DND-41 (cell line): ENCODE measurements at regions not wholly inside any gene's neighbourhood (a gene's known extent, or its start where the extent isn't known, plus 50 kb on each side); places are given as distances from the start of the nearest gene placed in this dataset.
"Not testable (repeated sequence)": the region's sequence is repeated elsewhere in the genome, so short reads cannot be mapped to it uniquely, and the experiment has no call there.

Experiments used
- ATAC-seq: fragments of 200-7000 bp; cut with Tn5 transposase; 3 replicates; pipeline ENCODE4 v1.9.1; 2021; ENCODE audit warnings: low read depth; ENCODE audit not compliant: insufficient read depth
- DNase-seq: peaks from one replicate; pipeline ENCODE4 v3.0.0-alpha.2; 2020
- H2AFZ ChIP-seq: 2 replicates; pipeline ENCODE4 v1.6.0; 2012; ENCODE audit warnings: low read depth, low read length
- H3K27ac ChIP-seq: 2 replicates; pipeline ENCODE4 v1.5.1; 2012; ENCODE audit warnings: low read length, inconsistent platforms
- H3K27me3 ChIP-seq: fragments of 200-600 bp; sonication (generic); 2 replicates; pipeline ENCODE4 v1.6.0; 2012; ENCODE audit warnings: low read length, mild to moderate bottlenecking, inconsistent platforms; ENCODE audit not compliant: insufficient read depth, poor library complexity
- H3K36me3 ChIP-seq: 2 replicates; pipeline ENCODE4 v1.5.1; 2012; ENCODE audit warnings: low read length, inconsistent platforms; ENCODE audit not compliant: insufficient read depth
- H3K4me1 ChIP-seq: 2 replicates; pipeline ENCODE4 v1.5.1; 2012; ENCODE audit warnings: mild to moderate bottlenecking, low read length; ENCODE audit not compliant: insufficient read depth
- H3K4me2 ChIP-seq: 2 replicates; pipeline ENCODE4 v1.6.0; 2012; ENCODE audit warnings: mild to moderate bottlenecking, moderate library complexity, low read length, inconsistent platforms; ENCODE audit not compliant: insufficient read depth
- H3K4me3 ChIP-seq, 2 experiments: fragments of 200-600 bp in 1 of 2; shearing (Covaris generic) in 1 of 2; 2 replicates each; pipeline ENCODE4 v1.5.1; 2012 to 2016; ENCODE audit warnings: inconsistent platforms in 2 of 2, low read length in 2 of 2, mild to moderate bottlenecking in 2 of 2, low read depth in 1 of 2, moderate library complexity in 1 of 2
- H3K79me2 ChIP-seq: 2 replicates; pipeline ENCODE4 v1.6.0; 2012; ENCODE audit warnings: low read length, inconsistent platforms; ENCODE audit not compliant: insufficient read depth
- H3K9ac ChIP-seq: 2 replicates; pipeline ENCODE4 v1.6.0; 2012; ENCODE audit warnings: low read depth, mild to moderate bottlenecking, inconsistent platforms, low read length, moderate library complexity
- H3K9me3 ChIP-seq: 2 replicates; pipeline ENCODE4 v1.5.1; 2012; ENCODE audit warnings: low read length, moderate library complexity, mild to moderate bottlenecking, inconsistent platforms; ENCODE audit not compliant: insufficient read depth, severe bottlenecking
- H4K20me1 ChIP-seq: 2 replicates; pipeline ENCODE4 v1.6.0; 2012; ENCODE audit warnings: low read length; ENCODE audit not compliant: insufficient read depth

DNA sequence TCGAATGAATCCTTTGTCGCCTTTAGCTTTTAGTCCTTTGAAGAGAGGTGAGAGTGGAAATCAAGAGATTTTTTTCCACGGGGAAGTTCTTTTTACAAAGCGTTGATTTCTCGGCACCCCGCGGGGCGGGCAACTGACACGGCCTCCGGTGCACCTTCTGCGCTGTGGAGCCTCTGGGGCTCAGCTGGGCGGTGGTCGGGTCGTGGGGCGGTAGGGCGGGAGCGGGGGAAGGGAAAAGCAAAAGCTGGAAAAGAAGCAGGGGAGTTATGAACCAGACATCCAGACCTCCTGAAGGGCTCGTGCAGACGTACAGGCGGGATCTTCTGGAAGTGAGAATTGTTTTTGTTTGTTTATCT lies 63.3 kb downstream of the PPIAL4C start:
- H3K4me3 ChIP-seq, DNase-seq: not testable (repeated sequence)

DNA sequence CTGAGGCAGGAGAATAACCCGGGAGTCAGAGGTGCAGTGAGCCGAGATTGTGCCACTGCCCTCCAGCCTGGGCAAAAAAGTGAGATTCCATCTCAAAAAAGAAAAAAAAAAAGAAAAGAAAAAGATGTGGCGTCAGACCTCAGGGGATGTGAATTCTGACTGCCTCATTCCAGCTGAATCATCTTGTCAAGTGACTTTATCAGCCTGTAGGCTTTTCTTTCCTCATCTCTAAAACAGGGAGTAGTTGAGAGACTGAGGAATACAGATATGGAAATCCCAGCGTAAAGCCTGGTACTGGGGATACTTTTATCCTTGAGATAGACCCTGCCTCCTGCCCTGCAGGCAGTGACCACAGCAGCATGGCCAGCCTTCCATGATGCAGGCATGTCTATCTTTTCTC lies 74.1 kb downstream of the PPIAL4C start:
- not testable (repeated sequence) for H3K9me3 ChIP-seq, H3K79me2 ChIP-seq, H3K27me3 ChIP-seq, DNase-seq, H3K4me1 ChIP-seq, H3K4me3 ChIP-seq, H3K27ac ChIP-seq, H2AFZ ChIP-seq, H3K36me3 ChIP-seq, ATAC-seq, H4K20me1 ChIP-seq, H3K4me2 ChIP-seq, H3K9ac ChIP-seq

More for the DNA sequence above, 63.3 kb downstream of the PPIAL4C start:
- not testable (repeated sequence) for H3K79me2 ChIP-seq, H3K27ac ChIP-seq, H3K27me3 ChIP-seq, H2AFZ ChIP-seq, H3K36me3 ChIP-seq, H3K9ac ChIP-seq, H3K4me2 ChIP-seq, ATAC-seq, H3K9me3 ChIP-seq, H4K20me1 ChIP-seq, H3K4me1 ChIP-seq

DNA sequence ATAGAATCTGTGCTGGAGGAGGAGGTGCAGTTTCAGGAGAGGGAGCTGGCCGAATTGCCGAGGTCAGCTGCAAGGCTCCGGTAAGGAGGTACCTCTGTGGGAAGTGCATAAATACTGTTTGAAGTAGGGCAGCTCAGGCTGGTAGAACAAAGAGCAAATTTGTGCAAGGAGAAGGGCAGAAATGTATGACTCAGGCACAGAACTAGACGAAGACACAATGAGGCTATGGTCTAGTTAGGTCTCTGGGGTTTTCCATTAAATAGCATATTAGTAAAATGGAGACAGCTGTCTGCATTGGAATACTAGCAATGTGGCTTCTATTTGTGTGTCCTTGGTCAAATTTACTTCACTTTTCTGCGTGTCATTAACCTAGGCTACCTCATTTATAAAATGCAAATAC lies 74.5 kb downstream of the PPIAL4C start:
- not testable (repeated sequence) for H3K36me3 ChIP-seq, H3K4me1 ChIP-seq, H2AFZ ChIP-seq, H3K9ac ChIP-seq, H3K27ac ChIP-seq, H3K27me3 ChIP-seq, ATAC-seq, H3K4me3 ChIP-seq, H4K20me1 ChIP-seq, DNase-seq, H3K9me3 ChIP-seq, H3K79me2 ChIP-seq, H3K4me2 ChIP-seq

DNA sequence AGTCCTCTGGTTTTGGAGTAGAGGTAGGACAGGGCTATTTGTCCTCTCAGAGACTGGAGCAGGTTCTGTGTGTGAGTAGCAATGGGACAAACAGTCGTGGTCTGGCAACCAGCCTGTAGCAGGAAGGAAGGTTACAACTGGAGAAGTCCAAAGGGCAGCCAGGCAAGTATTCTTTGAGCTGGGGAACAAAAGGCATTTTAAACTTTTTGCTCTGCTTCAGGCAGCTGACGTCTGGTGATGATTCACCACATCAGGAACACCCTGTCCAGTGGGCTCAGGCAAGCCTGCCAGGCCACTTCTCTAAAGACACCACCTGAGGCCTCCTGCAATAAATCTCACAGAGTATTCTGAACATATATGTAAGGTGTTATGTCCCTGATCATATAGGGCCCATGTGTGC lies 81.0 kb downstream of the PPIAL4C start:
- ATAC-seq, DNase-seq, H3K27ac ChIP-seq: not testable (repeated sequence)

DNA sequence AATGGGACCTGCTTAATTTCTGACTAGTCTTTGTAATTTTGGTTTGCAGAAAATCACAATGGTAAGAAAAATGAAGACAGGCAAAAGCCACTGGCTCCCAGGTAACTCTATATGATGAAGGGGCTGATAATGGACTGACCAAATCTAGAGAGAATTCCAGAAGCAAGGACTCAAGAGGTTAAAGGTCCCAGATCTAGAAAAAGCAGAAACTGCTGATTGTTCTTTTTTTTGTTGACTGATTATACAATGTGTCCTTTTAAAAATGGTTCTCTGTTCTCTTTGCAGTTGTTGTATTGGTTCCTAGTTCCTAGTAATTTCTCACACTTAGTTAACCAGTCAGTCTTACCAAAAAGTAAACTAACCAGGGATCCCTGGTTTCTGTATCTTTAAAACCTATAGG lies 81.4 kb downstream of the PPIAL4C start:
- H2AFZ ChIP-seq, H3K4me2 ChIP-seq, H3K4me3 ChIP-seq, H4K20me1 ChIP-seq, H3K4me1 ChIP-seq, H3K9ac ChIP-seq, H3K27ac ChIP-seq, ATAC-seq, H3K9me3 ChIP-seq, H3K36me3 ChIP-seq, DNase-seq, H3K79me2 ChIP-seq, H3K27me3 ChIP-seq: not testable (repeated sequence)

More for the DNA sequence above, 81.0 kb downstream of the PPIAL4C start:
- not testable (repeated sequence) for H3K4me3 ChIP-seq, H3K9me3 ChIP-seq, H3K27me3 ChIP-seq, H3K4me1 ChIP-seq, H4K20me1 ChIP-seq, H3K79me2 ChIP-seq, H2AFZ ChIP-seq, H3K4me2 ChIP-seq, H3K36me3 ChIP-seq, H3K9ac ChIP-seq

DNA sequence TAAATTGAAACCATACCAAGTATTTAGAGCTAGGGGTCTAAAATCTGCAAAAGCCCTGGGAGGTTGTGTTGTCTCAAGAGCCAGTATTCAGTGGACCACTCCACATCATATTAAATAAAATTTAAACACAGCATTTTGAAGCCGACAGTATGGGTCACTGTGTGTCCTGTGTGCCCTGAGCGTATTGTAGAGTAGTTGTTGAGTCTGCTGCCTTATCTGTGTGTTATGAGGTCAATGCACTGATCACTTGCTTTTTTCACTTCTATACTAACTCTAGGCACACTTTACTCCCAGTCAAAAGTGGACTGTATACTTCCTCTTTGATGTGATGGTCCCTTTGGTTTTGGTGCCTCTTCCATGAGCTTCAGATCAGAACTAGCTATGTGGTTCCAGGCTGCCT lies 81.9 kb downstream of the PPIAL4C start:
- not testable (repeated sequence) for H3K27ac ChIP-seq, H3K9ac ChIP-seq, H3K4me1 ChIP-seq, ATAC-seq, H3K36me3 ChIP-seq, H2AFZ ChIP-seq, DNase-seq, H4K20me1 ChIP-seq, H3K4me2 ChIP-seq, H3K9me3 ChIP-seq, H3K4me3 ChIP-seq, H3K27me3 ChIP-seq, H3K79me2 ChIP-seq

DNA sequence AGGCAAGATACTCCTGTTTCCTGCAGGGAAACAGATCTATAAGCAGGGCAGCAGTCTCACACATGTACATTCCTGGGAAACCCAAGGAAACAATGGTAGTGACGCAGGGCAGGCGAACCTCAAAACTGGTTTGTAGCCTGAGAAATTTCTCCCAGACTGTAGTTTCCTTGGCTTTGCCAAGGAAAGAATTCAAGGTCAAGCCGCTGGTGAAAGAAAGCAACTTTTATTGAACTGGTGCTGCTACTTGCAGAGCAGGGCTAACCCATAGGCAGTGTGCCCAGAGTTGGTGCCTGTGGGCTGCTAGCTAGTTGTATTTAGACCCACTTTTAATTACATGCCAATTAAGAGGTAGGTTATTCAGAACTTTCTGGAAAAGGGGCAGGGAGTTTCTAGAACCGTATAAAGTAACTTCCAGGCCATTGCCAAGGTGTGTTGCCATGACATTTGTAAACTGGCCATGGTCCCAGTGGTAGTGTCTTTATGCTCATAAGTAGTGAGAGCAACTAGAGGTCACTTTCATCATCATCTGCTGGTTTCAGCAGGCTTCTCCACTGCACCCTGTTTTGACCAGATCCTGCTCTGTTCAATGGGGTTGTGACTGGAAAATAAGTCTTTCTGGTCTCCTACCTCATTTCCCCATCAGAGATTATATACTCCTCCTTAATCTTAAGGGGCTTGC lies 89.7 kb downstream of the PPIAL4C start:
- not testable (repeated sequence) for H3K4me2 ChIP-seq, H3K4me3 ChIP-seq, H3K4me1 ChIP-seq, H3K27ac ChIP-seq, H2AFZ ChIP-seq, H3K79me2 ChIP-seq, H3K9ac ChIP-seq, DNase-seq, H3K9me3 ChIP-seq, H3K27me3 ChIP-seq, H3K36me3 ChIP-seq, ATAC-seq, H4K20me1 ChIP-seq

DNA sequence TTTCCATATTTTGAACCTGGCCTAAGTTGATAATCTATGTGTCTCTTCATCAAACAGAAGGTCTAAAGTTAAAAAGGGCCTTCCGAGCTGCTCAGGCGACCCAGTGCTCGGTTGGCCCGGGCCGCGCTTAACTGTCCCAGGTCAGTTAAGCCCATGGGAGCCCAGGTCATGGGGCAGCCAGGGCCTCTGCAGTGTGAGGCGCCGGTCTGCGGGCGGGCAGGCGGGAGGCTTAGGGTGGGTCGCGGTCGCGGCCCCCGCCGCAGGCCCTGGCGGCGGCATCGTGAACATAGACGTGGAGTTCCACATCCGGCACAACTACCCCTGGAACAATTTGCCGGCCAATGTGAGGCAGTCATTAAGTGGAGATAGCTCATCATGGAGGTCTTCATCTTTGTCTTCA lies 91.3 kb downstream of the PPIAL4C start:
- not testable (repeated sequence) for H3K4me3 ChIP-seq, H3K79me2 ChIP-seq, H2AFZ ChIP-seq, H3K36me3 ChIP-seq, H3K27me3 ChIP-seq, H3K9ac ChIP-seq, H3K27ac ChIP-seq, H4K20me1 ChIP-seq, H3K4me1 ChIP-seq, H3K9me3 ChIP-seq, DNase-seq, H3K4me2 ChIP-seq, ATAC-seq
